ENCODE measurements at regions not wholly inside any gene's neighbourhood (a gene's known extent, or its start where the extent isn't known, plus 50 kb on each side); places are given as distances from the start of the nearest gene placed in this dataset.
"Not testable (repeated sequence)": the region's sequence is repeated elsewhere in the genome, so short reads cannot be mapped to it uniquely, and the experiment has no call there.

DNA sequence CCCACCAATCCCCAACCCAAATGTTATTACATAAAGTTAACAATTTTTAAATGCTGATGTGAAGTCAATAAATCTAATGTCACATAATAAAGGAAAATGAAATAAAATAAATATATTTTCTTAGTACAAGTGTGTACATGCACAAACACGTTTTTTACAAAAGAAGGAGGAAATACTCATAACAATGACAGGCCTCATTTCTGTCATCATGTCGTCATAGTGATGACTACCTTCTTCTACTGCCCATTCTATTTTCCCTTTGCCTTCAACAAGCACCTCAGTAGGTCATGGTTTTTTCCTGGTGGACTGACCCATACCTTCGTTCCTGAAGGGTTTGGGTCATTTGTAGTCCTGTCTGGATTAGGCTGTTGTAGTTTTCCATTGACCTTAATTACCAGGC is 185.3 kb upstream of the IPO5 start:
- Mint-ChIP-seq H3K4me3 (no peak overlapping the region), H3K27me3 (ENCODE audit: insufficient read depth) (no peaks in the 10 kb centered on the region), H3K4me1 (no peaks in the 10 kb centered on the region), H3K27ac (no peak overlapping the region), H3K36me3 (ENCODE audit: low read depth) (no peaks in the 10 kb centered on the region), H3K9me3 (peaks cover 3% of the 10 kb centered on the region)
- no peak for DNase-seq
- Histone ChIP-seq H3K9me3 (ENCODE audit: control insufficient read depth, low read length) (no peaks in the 10 kb centered on the region), H3K4me3 (ENCODE audit: low read length) (no peak overlapping the region), H3K27ac (ENCODE audit: low read depth, low read length) (no peak overlapping the region), H3K9ac (ENCODE audit: extremely low read depth, low read length, poor library complexity, severe bottlenecking) (no peak overlapping the region), H3K27me3 (ENCODE audit: control insufficient read depth, insufficient read depth, low read length, poor library complexity, severe bottlenecking) (no peaks in the 10 kb centered on the region), H3K4me1 (ENCODE audit: control insufficient read depth, insufficient read depth, low read length) (no peaks in the 10 kb centered on the region), H3K36me3 (ENCODE audit: control insufficient read depth, insufficient read depth, low read length) (no peaks in the 10 kb centered on the region)
- TF ChIP-seq, protein P1, sequence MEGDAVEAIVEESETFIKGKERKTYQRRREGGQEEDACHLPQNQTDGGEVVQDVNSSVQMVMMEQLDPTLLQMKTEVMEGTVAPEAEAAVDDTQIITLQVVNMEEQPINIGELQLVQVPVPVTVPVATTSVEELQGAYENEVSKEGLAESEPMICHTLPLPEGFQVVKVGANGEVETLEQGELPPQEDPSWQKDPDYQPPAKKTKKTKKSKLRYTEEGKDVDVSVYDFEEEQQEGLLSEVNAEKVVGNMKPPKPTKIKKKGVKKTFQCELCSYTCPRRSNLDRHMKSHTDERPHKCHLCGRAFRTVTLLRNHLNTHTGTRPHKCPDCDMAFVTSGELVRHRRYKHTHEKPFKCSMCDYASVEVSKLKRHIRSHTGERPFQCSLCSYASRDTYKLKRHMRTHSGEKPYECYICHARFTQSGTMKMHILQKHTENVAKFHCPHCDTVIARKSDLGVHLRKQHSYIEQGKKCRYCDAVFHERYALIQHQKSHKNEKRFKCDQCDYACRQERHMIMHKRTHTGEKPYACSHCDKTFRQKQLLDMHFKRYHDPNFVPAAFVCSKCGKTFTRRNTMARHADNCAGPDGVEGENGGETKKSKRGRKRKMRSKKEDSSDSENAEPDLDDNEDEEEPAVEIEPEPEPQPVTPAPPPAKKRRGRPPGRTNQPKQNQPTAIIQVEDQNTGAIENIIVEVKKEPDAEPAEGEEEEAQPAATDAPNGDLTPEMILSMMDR (conservative IDR thresholded peaks at IDR 0.05) = no peak
- WGBS, 2 experiments (ENCODE audit: insufficient coverage in 1 of 2, insufficient read length in 1 of 2) = 80 to 100% methylated on average over 1 to 3 of the region's 3 CpGs

DNA sequence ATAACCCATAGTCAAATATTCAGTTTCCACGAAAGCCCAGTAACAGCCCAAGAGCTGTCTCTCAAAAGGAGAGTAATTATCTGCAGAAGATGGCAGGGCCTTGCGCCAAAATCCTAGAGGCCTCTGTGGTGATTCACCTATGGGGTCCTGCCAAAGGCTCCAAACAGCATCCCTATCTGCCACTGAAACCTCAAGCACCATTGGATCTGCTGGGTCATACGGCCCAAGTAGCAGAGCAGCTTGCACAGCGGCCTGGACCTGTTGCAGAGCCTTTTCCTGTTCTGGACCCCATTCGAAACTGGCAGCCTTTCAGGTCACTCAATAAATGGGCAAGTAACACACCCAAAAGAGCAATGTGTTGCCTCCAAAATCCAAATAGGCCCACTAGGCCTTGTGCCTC is 183.2 kb upstream of the IPO5 start:
- H3K4me1 ChIP-seq (ENCODE audit: control insufficient read depth, insufficient read depth, low read length); H3K4me3 ChIP-seq (ENCODE audit: low read length); DNase-seq; H3K9me3 ChIP-seq (ENCODE audit: control insufficient read depth, low read length); H3K4me1 Mint-ChIP-seq; H3K27ac Mint-ChIP-seq; H3K36me3 ChIP-seq (ENCODE audit: control insufficient read depth, insufficient read depth, low read length); H3K9ac ChIP-seq (ENCODE audit: extremely low read depth, low read length, poor library complexity, severe bottlenecking); H3K36me3 Mint-ChIP-seq (ENCODE audit: low read depth); H3K27me3 ChIP-seq (ENCODE audit: control insufficient read depth, insufficient read depth, low read length, poor library complexity, severe bottlenecking); H3K27ac ChIP-seq (ENCODE audit: low read depth, low read length); H3K4me3 Mint-ChIP-seq; H3K27me3 Mint-ChIP-seq (ENCODE audit: insufficient read depth): not testable (repeated sequence)
- 91 to 95% methylated on average over 3 to 5 of the region's 5 CpGs for WGBS, 2 experiments (ENCODE audit: insufficient coverage in 1 of 2, insufficient read length in 1 of 2)
- H3K9me3 Mint-ChIP-seq = peaks cover 15% of the 10 kb centered on the region

DNA sequence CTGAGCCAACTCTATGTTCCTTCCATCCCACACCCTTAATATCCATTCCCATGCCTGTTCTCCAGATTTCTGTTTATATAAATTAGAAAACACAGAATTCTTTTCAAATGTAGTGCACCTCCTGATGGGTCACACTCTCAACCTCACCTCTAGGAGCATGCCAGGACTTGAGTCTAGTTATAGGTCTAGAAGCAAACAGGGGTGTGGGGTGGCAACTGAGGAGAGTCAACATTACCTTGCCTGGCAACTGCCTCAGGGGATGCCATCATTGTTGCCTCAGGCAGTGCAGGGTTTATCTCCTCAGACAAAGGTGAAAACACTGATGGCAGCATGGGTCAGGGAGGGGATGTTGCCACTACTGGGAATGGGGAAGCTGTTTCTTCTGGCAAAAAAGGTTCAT is 181.0 kb upstream of the IPO5 start:
- not testable (repeated sequence) for H3K27me3 ChIP-seq (ENCODE audit: control insufficient read depth, insufficient read depth, low read length, poor library complexity, severe bottlenecking); H3K27me3 Mint-ChIP-seq (ENCODE audit: insufficient read depth); H3K27ac Mint-ChIP-seq; H3K4me1 ChIP-seq (ENCODE audit: control insufficient read depth, insufficient read depth, low read length); DNase-seq; H3K27ac ChIP-seq (ENCODE audit: low read depth, low read length); H3K4me3 ChIP-seq (ENCODE audit: low read length); H3K4me3 Mint-ChIP-seq; H3K9ac ChIP-seq (ENCODE audit: extremely low read depth, low read length, poor library complexity, severe bottlenecking); H3K4me1 Mint-ChIP-seq; H3K36me3 Mint-ChIP-seq (ENCODE audit: low read depth); H3K36me3 ChIP-seq (ENCODE audit: control insufficient read depth, insufficient read depth, low read length)
- H3K9me3 Mint-ChIP-seq = peaks cover 31% of the 10 kb centered on the region
- H3K9me3 ChIP-seq (ENCODE audit: control insufficient read depth, low read length) = peaks cover 12% of the 10 kb centered on the region

DNA sequence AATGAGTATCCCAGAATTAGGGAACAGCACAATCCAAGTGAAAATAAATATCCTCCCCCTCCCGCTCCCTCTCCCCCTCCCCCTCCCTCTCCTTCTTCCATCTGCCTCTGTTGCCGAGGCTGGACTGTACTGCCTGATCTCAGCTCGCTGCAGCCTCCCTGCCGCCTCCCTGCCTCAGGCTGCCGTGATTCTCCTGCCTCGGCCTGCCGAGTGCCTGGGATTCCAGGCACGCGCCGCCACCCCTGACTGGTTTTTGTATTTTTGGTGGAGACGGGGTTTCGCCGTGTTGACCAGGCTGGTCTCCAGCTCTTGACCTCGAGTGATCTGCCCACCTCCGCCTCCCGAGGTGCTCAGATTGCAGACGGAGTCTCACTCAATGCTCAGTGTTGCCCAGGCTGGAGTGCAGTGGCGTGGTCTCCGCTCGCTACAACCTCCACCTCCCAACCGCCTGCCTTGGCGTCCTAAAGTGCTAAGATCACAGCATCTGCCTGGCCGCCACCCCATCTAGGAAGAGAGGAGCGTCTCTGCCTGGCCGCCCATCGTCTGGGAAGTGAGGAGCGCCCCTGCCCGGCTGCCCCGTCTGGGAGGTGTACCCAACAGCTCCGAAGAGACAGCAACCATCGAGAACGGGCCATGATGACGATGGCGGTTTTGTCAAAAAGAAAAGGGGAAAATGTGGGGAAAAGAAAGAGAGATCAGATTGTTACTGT is 178.9 kb upstream of the IPO5 start:
- H3K27ac ChIP-seq (ENCODE audit: low read depth, low read length); H3K27ac Mint-ChIP-seq; H3K4me3 ChIP-seq (ENCODE audit: low read length); DNase-seq; H3K4me1 Mint-ChIP-seq; H3K27me3 ChIP-seq (ENCODE audit: control insufficient read depth, insufficient read depth, low read length, poor library complexity, severe bottlenecking); H3K4me3 Mint-ChIP-seq; H3K36me3 Mint-ChIP-seq (ENCODE audit: low read depth); H3K36me3 ChIP-seq (ENCODE audit: control insufficient read depth, insufficient read depth, low read length); H3K27me3 Mint-ChIP-seq (ENCODE audit: insufficient read depth); H3K4me1 ChIP-seq (ENCODE audit: control insufficient read depth, insufficient read depth, low read length); H3K9ac ChIP-seq (ENCODE audit: extremely low read depth, low read length, poor library complexity, severe bottlenecking): not testable (repeated sequence)
- WGBS, 2 experiments (ENCODE audit: insufficient coverage in 1 of 2, insufficient read length in 1 of 2) = 81 to 82% methylated on average over 16 to 28 of the region's 34 CpGs
- peaks cover 31% of the 10 kb centered on the region for H3K9me3 Mint-ChIP-seq
- H3K9me3 ChIP-seq (ENCODE audit: control insufficient read depth, low read length) = peaks cover 12% of the 10 kb centered on the region

Data from endodermal cell (in vitro differentiated cells).